T-helper 17 cell (primary cell): ENCODE measurements at regions not wholly inside any gene's neighbourhood (a gene's known extent, or its start where the extent isn't known, plus 50 kb on each side); places are given as distances from the start of the nearest gene placed in this dataset.
"Not testable (repeated sequence)": the region's sequence is repeated elsewhere in the genome, so short reads cannot be mapped to it uniquely, and the experiment has no call there.

Source experiments
- ATAC-seq: fragments of 150-1000 bp; cut with Tn5 transposase; 2 replicates; pipeline ENCODE4 v1.10.0; 2021; ENCODE audit warnings: mild to moderate bottlenecking, moderate library complexity
- DNase-seq, 3 donors: peaks; one replicate each; pipeline versions ENCODE4 v3.0.0 to v3.0.0-alpha.2; 2020 to 2021
- H3K9me3 ChIP-seq: one replicate; pipeline ENCODE4 v1.7.0; 2013; ENCODE audit warnings: low read length, mild to moderate bottlenecking; ENCODE audit not compliant: control insufficient read depth, poor library complexity, severe bottlenecking
- H3K27ac Mint-ChIP-seq: one replicate; pipeline ENCODE4 v1.8.0; 2022; ENCODE audit warnings: mild to moderate bottlenecking, moderate library complexity, mixed read lengths
- H3K27me3 Mint-ChIP-seq: one replicate; pipeline ENCODE4 v1.8.0; 2022; ENCODE audit warnings: mixed read lengths
- H3K36me3 Mint-ChIP-seq: one replicate; pipeline ENCODE4 v1.8.0; 2022; ENCODE audit warnings: low read depth, mixed read lengths
- H3K4me1 Mint-ChIP-seq: one replicate; pipeline ENCODE4 v1.8.0; 2022; ENCODE audit warnings: mild to moderate bottlenecking, mixed read lengths
- H3K4me3 Mint-ChIP-seq: one replicate; pipeline ENCODE4 v1.8.0; 2022; ENCODE audit warnings: mild to moderate bottlenecking, moderate library complexity, mixed read lengths

GRCh38 chr10:53223851-53224250 is 451.3 kb upstream of the MBL2 start:
- Mint-ChIP-seq H3K27me3 (no peaks in the 10 kb centered on the region), H3K4me1 (no peaks in the 10 kb centered on the region), H3K4me3 (no peak overlapping the region), H3K36me3 (no peaks in the 10 kb centered on the region), H3K27ac (no peak overlapping the region)
- H3K9me3 ChIP-seq = no peaks in the 10 kb centered on the region
- no peak for DNase-seq
- no peak for ATAC-seq

GRCh38 chr10:53222806-53223205 is 450.2 kb upstream of the MBL2 start:
- H3K27me3 Mint-ChIP-seq = no peaks in the 10 kb centered on the region
- no peak for ATAC-seq
- no peaks in the 10 kb centered on the region for H3K9me3 ChIP-seq
- no peak overlapping the region for H3K4me3 Mint-ChIP-seq
- H3K4me1 Mint-ChIP-seq = no peaks in the 10 kb centered on the region
- no peak for DNase-seq
- H3K36me3 Mint-ChIP-seq = no peaks in the 10 kb centered on the region
- H3K27ac Mint-ChIP-seq = no peak overlapping the region

GRCh38 chr10:53209944-53210611 is 437.5 kb upstream of the MBL2 start:
- no peaks in the 10 kb centered on the region for H3K27me3 Mint-ChIP-seq
- ATAC-seq = no peak

GRCh38 chr10:53183733-53184132 is 411.1 kb upstream of the MBL2 start:
- H3K27ac Mint-ChIP-seq = no peak overlapping the region
- no peaks in the 10 kb centered on the region for H3K27me3 Mint-ChIP-seq
- H3K9me3 ChIP-seq = no peaks in the 10 kb centered on the region
- ATAC-seq (no peak), DNase-seq (no peak)
- H3K36me3 Mint-ChIP-seq = no peaks in the 10 kb centered on the region
- H3K4me1 Mint-ChIP-seq = no peaks in the 10 kb centered on the region
- H3K4me3 Mint-ChIP-seq = no peak overlapping the region

More at GRCh38 chr10:53209944-53210611, 437.5 kb upstream of the MBL2 start:
- H3K9me3 ChIP-seq = peaks cover 2% of the 10 kb centered on the region
- no peaks in the 10 kb centered on the region for H3K4me1 Mint-ChIP-seq
- no peak for DNase-seq
- H3K27ac Mint-ChIP-seq = no peak overlapping the region
- no peaks in the 10 kb centered on the region for H3K36me3 Mint-ChIP-seq
- H3K4me3 Mint-ChIP-seq = no peak overlapping the region

GRCh38 chr10:53177468-53177867 is 404.9 kb upstream of the MBL2 start:
- DNase-seq (no peak), ATAC-seq (no peak)
- H3K4me3 Mint-ChIP-seq = no peak overlapping the region
- H3K4me1 Mint-ChIP-seq = no peaks in the 10 kb centered on the region
- no peak overlapping the region for H3K27ac Mint-ChIP-seq
- H3K27me3 Mint-ChIP-seq = no peaks in the 10 kb centered on the region
- H3K36me3 Mint-ChIP-seq = no peaks in the 10 kb centered on the region
- no peaks in the 10 kb centered on the region for H3K9me3 ChIP-seq

GRCh38 chr10:53166325-53166724 is 393.7 kb upstream of the MBL2 start:
- H3K4me1 Mint-ChIP-seq = no peaks in the 10 kb centered on the region
- no peak for DNase-seq
- H3K27me3 Mint-ChIP-seq = no peaks in the 10 kb centered on the region
- no peak for ATAC-seq
- H3K9me3 ChIP-seq = no peaks in the 10 kb centered on the region
- H3K36me3 Mint-ChIP-seq = no peaks in the 10 kb centered on the region
- H3K27ac Mint-ChIP-seq = no peak overlapping the region
- no peak overlapping the region for H3K4me3 Mint-ChIP-seq

GRCh38 chr10:53162856-53163255 is 390.3 kb upstream of the MBL2 start:
- no peak overlapping the region for H3K4me3 Mint-ChIP-seq
- H3K27ac Mint-ChIP-seq = no peak overlapping the region
- ATAC-seq (no peak), DNase-seq (no peak)
- no peaks in the 10 kb centered on the region for H3K27me3 Mint-ChIP-seq
- H3K9me3 ChIP-seq = no peaks in the 10 kb centered on the region
- no peaks in the 10 kb centered on the region for H3K4me1 Mint-ChIP-seq
- H3K36me3 Mint-ChIP-seq = no peaks in the 10 kb centered on the region

- H3K4me1 Mint-ChIP-seq = no peaks in the 10 kb centered on the region
- no peak overlapping the region for H3K27ac Mint-ChIP-seq
- ATAC-seq = no peak
Observed at GRCh38 chr10:53161231-53161630, 388.6 kb upstream of the MBL2 start.

GRCh38 chr10:53155674-53156073 is 383.1 kb upstream of the MBL2 start:
- not testable (repeated sequence) for ATAC-seq, DNase-seq, H3K36me3 Mint-ChIP-seq, H3K9me3 ChIP-seq, H3K4me1 Mint-ChIP-seq, H3K27me3 Mint-ChIP-seq, H3K27ac Mint-ChIP-seq, H3K4me3 Mint-ChIP-seq

More at GRCh38 chr10:53161231-53161630, 388.6 kb upstream of the MBL2 start:
- Mint-ChIP-seq H3K36me3 (no peaks in the 10 kb centered on the region), H3K27me3 (no peaks in the 10 kb centered on the region), H3K4me3 (no peak overlapping the region)
- no peaks in the 10 kb centered on the region for H3K9me3 ChIP-seq
- no peak for DNase-seq

- DNase-seq = no peak
- no peaks in the 10 kb centered on the region for H3K27me3 Mint-ChIP-seq
- H3K27ac Mint-ChIP-seq = no peak overlapping the region
- no peak for ATAC-seq
- no peaks in the 10 kb centered on the region for H3K36me3 Mint-ChIP-seq
- H3K4me1 Mint-ChIP-seq = no peaks in the 10 kb centered on the region
- peaks cover 3% of the 10 kb centered on the region for H3K9me3 ChIP-seq
- H3K4me3 Mint-ChIP-seq = no peak overlapping the region
Observed at GRCh38 chr10:53153831-53154230, 381.2 kb upstream of the MBL2 start.

- H3K9me3 ChIP-seq = no peaks in the 10 kb centered on the region
- no peak for ATAC-seq
- Mint-ChIP-seq H3K36me3 (no peaks in the 10 kb centered on the region), H3K27me3 (no peaks in the 10 kb centered on the region), H3K27ac (no peak overlapping the region), H3K4me1 (no peaks in the 10 kb centered on the region), H3K4me3 (no peak overlapping the region)
- DNase-seq = no peak
Observed at GRCh38 chr10:53140506-53140905, 367.9 kb upstream of the MBL2 start.

GRCh38 chr10:53135897-53136253 is 363.3 kb upstream of the MBL2 start:
- H3K9me3 ChIP-seq = no peaks in the 10 kb centered on the region
- no peaks in the 10 kb centered on the region for H3K4me1 Mint-ChIP-seq
- ATAC-seq (no peak), DNase-seq (no peak)
- no peak overlapping the region for H3K4me3 Mint-ChIP-seq
- no peaks in the 10 kb centered on the region for H3K27me3 Mint-ChIP-seq
- H3K36me3 Mint-ChIP-seq = no peaks in the 10 kb centered on the region
- no peak overlapping the region for H3K27ac Mint-ChIP-seq

- DNase-seq (no peak), ATAC-seq (no peak)
- no peaks in the 10 kb centered on the region for H3K9me3 ChIP-seq
- Mint-ChIP-seq H3K36me3 (no peaks in the 10 kb centered on the region), H3K27ac (no peak overlapping the region), H3K4me1 (no peaks in the 10 kb centered on the region), H3K27me3 (no peaks in the 10 kb centered on the region), H3K4me3 (no peak overlapping the region)
Observed at GRCh38 chr10:53135213-53135896, 362.8 kb upstream of the MBL2 start.

GRCh38 chr10:53134050-53134449 is 361.5 kb upstream of the MBL2 start:
- Mint-ChIP-seq H3K36me3 (no peaks in the 10 kb centered on the region), H3K27ac (no peak overlapping the region), H3K27me3 (no peaks in the 10 kb centered on the region), H3K4me3 (no peak overlapping the region), H3K4me1 (no peaks in the 10 kb centered on the region)
- DNase-seq = no peak
- ATAC-seq = no peak
- no peaks in the 10 kb centered on the region for H3K9me3 ChIP-seq
